Activated CD4-positive, alpha-beta T cell treated with anti-CD3 and anti-CD28 coated beads for 36 hours (primary cell): ENCODE measurements at regions not wholly inside any gene's neighbourhood (a gene's known extent, or its start where the extent isn't known, plus 50 kb on each side); places are given as distances from the start of the nearest gene placed in this dataset.
"Not testable (repeated sequence)": the region's sequence is repeated elsewhere in the genome, so short reads cannot be mapped to it uniquely, and the experiment has no call there.

Source experiments
- ATAC-seq: fragments of 200-7000 bp; cut with Tn5 transposase; one replicate; pipeline ENCODE4 v1.10.0; 2021; ENCODE audit warnings: mild to moderate bottlenecking, moderate library complexity
- CTCF ChIA-PET: fragments of 350-600 bp; sonication (Branson Sonifier 250); formaldehyde crosslinking; loops from one replicate; lab custom pipeline; 2021; ENCODE audit warnings: antibody characterized with exemption; lab: Charles Lee
- POLR2A ChIA-PET: fragments of 350-600 bp; sonication (Branson Sonifier 250); formaldehyde crosslinking; loops from one replicate; lab custom pipeline; 2021; ENCODE audit warnings: antibody characterized with exemption, inconsistent platforms; lab: Charles Lee
- DNase-seq: peaks from one replicate; pipeline ENCODE4 v3.0.0-alpha.2; 2020
- H3K27ac Mint-ChIP-seq: one replicate; pipeline ENCODE4 v1.8.0; 2021; ENCODE audit warnings: mixed read lengths
- H3K27me3 Mint-ChIP-seq: one replicate; pipeline ENCODE4 v1.8.0; 2021; ENCODE audit warnings: mixed read lengths
- H3K36me3 Mint-ChIP-seq: one replicate; pipeline ENCODE4 v1.8.0; 2021; ENCODE audit warnings: low read depth, mixed read lengths
- H3K4me1 Mint-ChIP-seq: one replicate; pipeline ENCODE4 v1.8.0; 2021; ENCODE audit warnings: mixed read lengths
- H3K4me3 Mint-ChIP-seq: one replicate; pipeline ENCODE4 v1.8.0; 2021; ENCODE audit warnings: mild to moderate bottlenecking, moderate library complexity, mixed read lengths
- H3K9me3 Mint-ChIP-seq: one replicate; pipeline ENCODE4 v1.8.0; 2021; ENCODE audit warnings: low read depth, mixed read lengths
- intact Hi-C, 2 experiments: fragments of 100-400 bp; cut with DNase I in 1 of 2; cut with micrococcal nuclease in 1 of 2; formaldehyde crosslinking; loops; one replicate each; pipeline versions ENCODE4 v1.14.2 to v1.15.1; 2022 to 2024; cut with DNase I, micrococcal nuclease

DNA sequence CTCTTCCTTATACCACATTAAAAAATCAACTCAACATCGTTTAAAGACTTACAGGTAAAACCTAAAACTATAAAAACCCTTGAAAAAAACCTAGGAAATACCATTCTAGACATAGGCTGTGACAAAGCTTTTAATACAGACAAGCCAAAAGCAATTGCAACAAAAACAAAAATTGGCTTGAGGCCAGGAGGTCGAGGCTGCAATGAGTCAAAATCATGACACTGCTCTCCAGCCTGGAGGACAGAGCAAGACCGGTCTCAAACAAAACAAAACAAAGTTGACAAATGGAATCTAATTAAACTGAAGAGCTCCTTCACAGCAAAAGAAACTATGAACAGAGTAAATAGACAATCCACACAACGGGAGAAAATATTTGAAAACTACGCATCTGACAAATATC, 1057.8 kb downstream of the FSCB start:
- POLR2A ChIA-PET, result interaction anchor here (0.6 kb wide), 1 partner anchor 8 kb away, joined by 3 read pairs; no protein-coding TSS in a partner anchor
- CTCF ChIA-PET, result interaction anchor here (0.6 kb wide), 1 partner anchor 1819 kb away, joined by 3 read pairs; no protein-coding TSS in a partner anchor
- intact Hi-C loops, result no loop called here
- no peak overlapping the region for H3K4me3 Mint-ChIP-seq
- peaks cover 7% of the 10 kb centered on the region for H3K9me3 Mint-ChIP-seq
- H3K36me3 Mint-ChIP-seq, result no peaks in the 10 kb centered on the region
- no peak overlapping the region for H3K27ac Mint-ChIP-seq
- DNase-seq (no peak), ATAC-seq (no peak)
- H3K27me3 Mint-ChIP-seq, result no peaks in the 10 kb centered on the region
- H3K4me1 Mint-ChIP-seq, result no peaks in the 10 kb centered on the region

DNA sequence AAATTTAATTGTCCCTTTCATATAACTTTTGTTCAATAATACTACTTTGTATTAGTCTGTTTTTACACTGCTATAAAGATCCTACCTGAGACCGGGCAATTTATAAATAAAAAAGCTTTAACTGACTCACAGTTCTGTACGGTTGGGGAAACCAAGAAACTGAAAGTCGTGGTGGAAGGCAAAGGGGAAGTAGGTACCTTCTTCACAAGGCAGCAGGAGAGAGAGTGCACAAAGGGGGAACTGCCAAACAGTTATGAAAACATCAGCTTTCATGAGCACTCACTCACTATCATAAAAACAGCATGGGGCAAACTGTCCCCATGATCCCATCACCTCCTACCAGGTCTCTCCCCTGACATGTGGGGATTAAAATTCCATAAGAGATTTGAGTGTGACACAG, 1069.0 kb downstream of the FSCB start:
- POLR2A ChIA-PET, result no interaction called here
- H3K36me3 Mint-ChIP-seq, result no peaks in the 10 kb centered on the region
- CTCF ChIA-PET, result no interaction called here

DNA sequence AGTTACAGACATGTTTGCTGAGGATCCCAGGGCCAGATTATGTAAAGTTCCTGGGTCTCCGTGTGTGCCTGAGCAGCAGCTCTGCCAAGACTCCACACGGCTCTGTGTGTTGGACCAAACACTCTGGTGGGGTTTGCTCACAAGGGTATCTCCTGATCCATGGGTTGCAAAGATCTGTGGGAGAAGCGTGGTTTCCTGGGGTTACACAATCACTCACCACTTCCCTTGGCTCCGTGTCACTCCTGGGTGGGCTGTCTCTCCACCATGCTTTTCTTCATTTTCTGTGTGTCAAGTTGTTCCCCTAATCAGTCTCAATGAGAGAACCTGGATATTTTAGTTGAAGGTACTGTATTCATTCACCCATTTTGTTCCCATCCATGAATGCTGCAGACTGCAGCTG, 1088.8 kb downstream of the FSCB start:
- Mint-ChIP-seq H3K4me1 (no peaks in the 10 kb centered on the region), H3K36me3 (no peaks in the 10 kb centered on the region), H3K27ac (no peak overlapping the region), H3K9me3 (peaks cover 12% of the 10 kb centered on the region), H3K4me3 (no peak overlapping the region), H3K27me3 (no peaks in the 10 kb centered on the region)
- POLR2A ChIA-PET, result no interaction called here
- DNase-seq, result no peak
- intact Hi-C loops, result no loop called here
- no peak for ATAC-seq
- CTCF ChIA-PET, result no interaction called here

More for the DNA sequence above, 1069.0 kb downstream of the FSCB start:
- H3K27me3 Mint-ChIP-seq, result no peaks in the 10 kb centered on the region
- peaks cover 10% of the 10 kb centered on the region for H3K9me3 Mint-ChIP-seq
- no peak overlapping the region for H3K27ac Mint-ChIP-seq
- no peaks in the 10 kb centered on the region for H3K4me1 Mint-ChIP-seq
- intact Hi-C loops, result no loop called here
- no peak overlapping the region for H3K4me3 Mint-ChIP-seq
- ATAC-seq, result no peak
- DNase-seq, result no peak

DNA sequence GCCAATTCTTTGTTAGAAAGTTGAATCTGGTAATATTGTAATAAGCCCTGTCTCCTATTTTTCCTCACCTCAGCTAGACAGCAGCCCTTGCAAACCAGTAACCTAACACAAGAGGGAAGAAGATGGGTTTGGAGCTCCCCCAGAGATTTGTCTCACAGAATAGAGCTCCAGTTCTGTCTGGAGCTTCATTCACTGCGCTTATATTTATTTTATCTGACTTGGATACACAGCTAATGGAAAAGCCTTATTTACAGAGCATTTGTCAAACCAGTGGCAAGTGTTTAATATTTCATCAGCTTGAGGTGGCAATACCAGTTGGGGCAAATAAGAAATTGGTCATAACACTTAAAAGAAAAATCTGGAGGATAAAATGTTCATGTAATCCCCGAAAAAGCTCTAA, 1094.0 kb downstream of the FSCB start:
- ChIA-PET POLR2A (no interaction called here), CTCF (no interaction called here)
- ATAC-seq, result no peak
- Mint-ChIP-seq H3K4me1 (no peaks in the 10 kb centered on the region), H3K36me3 (no peaks in the 10 kb centered on the region), H3K27me3 (no peaks in the 10 kb centered on the region), H3K4me3 (no peak overlapping the region), H3K9me3 (peaks cover 4% of the 10 kb centered on the region), H3K27ac (no peak overlapping the region)
- no peak for DNase-seq
- intact Hi-C loops, result no loop called here

DNA sequence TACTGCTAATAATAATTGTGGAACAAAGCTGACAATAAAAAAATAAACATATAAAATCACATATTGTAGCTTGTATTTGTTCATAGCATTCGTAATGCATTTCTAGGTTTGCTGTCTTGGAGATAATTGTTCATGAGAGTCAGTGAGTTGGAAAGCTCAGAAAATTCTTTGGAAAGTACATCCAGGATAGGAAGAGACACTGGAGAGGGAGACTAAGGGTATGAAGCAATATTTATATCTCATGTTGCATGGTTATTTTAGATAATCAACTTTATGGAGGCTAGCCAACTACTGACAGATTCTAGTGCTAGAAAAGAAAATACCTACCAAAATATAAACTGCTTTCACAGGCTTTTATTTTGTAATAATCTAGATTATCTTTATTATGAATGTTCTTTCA, 1095.2 kb downstream of the FSCB start:
- CTCF ChIA-PET, result no interaction called here
- no peak for ATAC-seq

DNA sequence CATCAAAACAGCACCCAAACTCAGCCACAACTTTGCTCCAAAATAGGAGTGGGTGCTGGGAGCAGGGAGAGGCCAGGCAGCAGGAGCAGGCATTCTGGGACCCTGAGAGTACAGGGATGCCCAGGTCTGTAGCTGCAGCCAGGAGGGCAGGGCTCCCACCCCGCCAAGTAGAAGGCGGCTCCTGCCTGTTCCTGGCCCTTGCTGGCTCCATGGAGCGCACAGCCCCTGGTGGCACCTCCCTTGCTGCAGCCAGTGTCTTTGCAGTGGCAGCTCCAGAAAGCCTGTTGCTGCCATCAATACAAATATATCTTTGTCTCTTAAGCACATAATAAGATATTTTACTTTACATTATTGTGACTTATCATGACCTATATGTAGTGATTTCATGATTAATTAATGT, 1096.5 kb downstream of the FSCB start:
- H3K36me3 Mint-ChIP-seq, result no peaks in the 10 kb centered on the region
- ChIA-PET POLR2A (no interaction called here), CTCF (no interaction called here)
- peaks cover 3% of the 10 kb centered on the region for H3K9me3 Mint-ChIP-seq
- H3K4me3 Mint-ChIP-seq, result no peak overlapping the region
- no peak overlapping the region for H3K27ac Mint-ChIP-seq
- intact Hi-C loops, result no loop called here
- H3K27me3 Mint-ChIP-seq, result no peaks in the 10 kb centered on the region
- no peak for DNase-seq
- no peaks in the 10 kb centered on the region for H3K4me1 Mint-ChIP-seq
- no peak for ATAC-seq

More for the DNA sequence above, 1095.2 kb downstream of the FSCB start:
- Mint-ChIP-seq H3K4me1 (no peaks in the 10 kb centered on the region), H3K9me3 (peaks cover 3% of the 10 kb centered on the region), H3K36me3 (no peaks in the 10 kb centered on the region), H3K27ac (no peak overlapping the region), H3K27me3 (no peaks in the 10 kb centered on the region), H3K4me3 (no peak overlapping the region)
- intact Hi-C loops, result no loop called here
- no peak for DNase-seq
- POLR2A ChIA-PET, result no interaction called here

DNA sequence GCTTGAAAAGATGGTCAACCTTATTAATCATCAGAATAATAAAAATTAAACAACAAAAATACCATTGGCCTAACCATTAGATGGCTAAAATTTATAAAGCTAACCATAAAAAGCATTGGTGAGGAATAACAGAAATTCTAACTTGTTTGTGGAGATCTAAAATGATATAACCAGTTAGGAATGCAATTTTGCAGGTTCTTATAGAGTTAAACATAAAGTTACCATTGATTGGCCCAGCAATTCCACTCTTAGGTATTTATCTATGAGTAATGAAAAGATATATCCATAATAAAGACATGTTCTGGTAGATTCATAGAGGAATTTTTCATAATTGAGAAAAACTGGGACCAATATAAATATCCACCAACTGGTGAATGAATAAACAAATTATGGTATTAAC, 1098.6 kb downstream of the FSCB start:
- DNase-seq (no peak), ATAC-seq (no peak)
- ChIA-PET POLR2A (no interaction called here), CTCF (no interaction called here)
- intact Hi-C loops, result no loop called here
- H3K27me3 Mint-ChIP-seq, result no peaks in the 10 kb centered on the region
- H3K4me1 Mint-ChIP-seq, result no peaks in the 10 kb centered on the region
- peaks cover 10% of the 10 kb centered on the region for H3K9me3 Mint-ChIP-seq
- no peak overlapping the region for H3K27ac Mint-ChIP-seq
- no peaks in the 10 kb centered on the region for H3K36me3 Mint-ChIP-seq
- H3K4me3 Mint-ChIP-seq, result no peak overlapping the region

DNA sequence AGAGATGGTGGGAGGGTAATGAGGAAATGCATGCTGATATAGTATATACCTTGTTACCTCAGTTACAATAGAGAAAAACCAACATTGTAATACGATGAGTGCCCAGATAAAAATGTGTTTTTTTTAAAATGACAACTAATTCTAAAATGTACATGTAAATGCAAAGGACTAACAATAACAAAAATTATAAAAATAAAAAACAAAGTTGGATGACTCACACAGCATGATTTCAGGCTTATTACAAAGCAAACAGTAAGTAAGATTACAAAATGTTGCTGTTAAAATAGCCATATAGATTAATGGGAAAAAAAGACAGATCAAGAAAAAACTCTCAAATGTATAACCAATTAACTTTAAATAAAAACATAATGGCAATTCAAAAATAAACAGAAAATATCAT, 1099.4 kb downstream of the FSCB start:
- no peak overlapping the region for H3K4me3 Mint-ChIP-seq
- H3K4me1 Mint-ChIP-seq, result no peaks in the 10 kb centered on the region
- peaks cover 10% of the 10 kb centered on the region for H3K9me3 Mint-ChIP-seq
- no peak for DNase-seq
- intact Hi-C loops, result no loop called here
- POLR2A ChIA-PET, result no interaction called here
- no peak for ATAC-seq
- H3K27me3 Mint-ChIP-seq, result no peaks in the 10 kb centered on the region
- CTCF ChIA-PET, result no interaction called here
- no peak overlapping the region for H3K27ac Mint-ChIP-seq
- H3K36me3 Mint-ChIP-seq, result no peaks in the 10 kb centered on the region

DNA sequence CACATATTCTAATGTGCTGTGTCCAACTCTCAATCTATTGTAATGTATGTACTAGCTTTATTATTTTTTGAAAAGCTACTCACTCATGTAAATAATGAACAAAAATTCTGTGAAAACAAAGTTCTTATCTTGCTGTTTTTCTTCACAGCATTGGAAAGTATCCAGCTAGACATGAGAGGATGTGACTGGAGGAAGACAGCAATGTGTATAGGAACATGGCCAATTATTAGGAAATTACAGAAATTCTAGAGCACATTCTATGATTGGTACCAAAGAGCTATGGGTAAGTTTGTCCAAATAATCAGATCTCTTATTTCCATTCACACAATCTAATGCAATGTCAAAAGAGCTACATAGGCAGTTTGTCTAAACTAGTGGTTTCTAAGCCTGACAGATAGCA, 1100.2 kb downstream of the FSCB start:
- intact Hi-C loops, result no loop called here
- DNase-seq, result no peak
- Mint-ChIP-seq H3K36me3 (no peaks in the 10 kb centered on the region), H3K27me3 (no peaks in the 10 kb centered on the region), H3K4me1 (no peaks in the 10 kb centered on the region), H3K27ac (no peak overlapping the region), H3K9me3 (peaks cover 10% of the 10 kb centered on the region), H3K4me3 (no peak overlapping the region)
- CTCF ChIA-PET, result no interaction called here
- no peak for ATAC-seq
- POLR2A ChIA-PET, result no interaction called here

DNA sequence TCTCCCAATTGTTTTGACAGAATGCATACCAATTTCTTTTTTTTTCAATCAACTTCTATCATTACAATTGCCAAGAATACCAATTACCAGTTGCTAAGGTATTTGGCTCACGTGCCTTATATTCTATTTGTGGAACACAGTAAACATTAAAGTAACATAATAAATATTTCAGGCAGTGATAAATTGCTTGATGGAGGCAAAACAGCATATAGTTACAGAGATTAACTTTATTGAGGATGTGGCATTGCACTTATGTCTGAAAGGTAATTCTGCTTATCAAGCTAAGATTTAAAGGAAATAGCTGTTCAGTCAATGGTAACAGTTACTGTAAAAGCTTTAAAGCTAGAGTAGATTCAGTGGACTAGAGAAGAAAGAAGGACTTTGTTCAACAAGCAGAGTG, 1107.8 kb downstream of the FSCB start:
- intact Hi-C loops, result no loop called here
- Mint-ChIP-seq H3K9me3 (peaks cover 10% of the 10 kb centered on the region), H3K27ac (no peak overlapping the region), H3K36me3 (no peaks in the 10 kb centered on the region), H3K27me3 (no peaks in the 10 kb centered on the region), H3K4me1 (no peaks in the 10 kb centered on the region), H3K4me3 (no peak overlapping the region)
- ChIA-PET POLR2A (no interaction called here), CTCF (no interaction called here)
- no peak for ATAC-seq
- no peak for DNase-seq

DNA sequence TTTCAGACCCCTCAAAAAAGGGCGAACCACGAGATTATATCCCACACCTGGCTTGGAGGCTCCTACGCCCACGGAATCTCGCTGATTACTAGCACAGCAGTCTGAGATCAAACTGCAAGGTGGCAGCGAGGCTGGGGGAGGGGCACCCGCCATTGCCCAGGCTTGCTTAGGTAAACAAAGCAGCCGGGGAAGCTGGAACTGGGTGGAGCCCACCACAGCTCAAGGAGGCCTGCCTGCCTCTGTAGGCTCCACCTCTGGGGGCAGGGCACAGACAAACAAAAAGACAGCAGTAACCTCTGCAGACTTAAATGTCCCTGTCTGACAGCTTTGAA, 1136.6 kb downstream of the FSCB start:
- CTCF ChIA-PET, H3K36me3 Mint-ChIP-seq, H3K9me3 Mint-ChIP-seq, H3K4me3 Mint-ChIP-seq, intact Hi-C loops, DNase-seq, H3K27ac Mint-ChIP-seq, H3K27me3 Mint-ChIP-seq, POLR2A ChIA-PET, ATAC-seq, H3K4me1 Mint-ChIP-seq: not testable (repeated sequence)

DNA sequence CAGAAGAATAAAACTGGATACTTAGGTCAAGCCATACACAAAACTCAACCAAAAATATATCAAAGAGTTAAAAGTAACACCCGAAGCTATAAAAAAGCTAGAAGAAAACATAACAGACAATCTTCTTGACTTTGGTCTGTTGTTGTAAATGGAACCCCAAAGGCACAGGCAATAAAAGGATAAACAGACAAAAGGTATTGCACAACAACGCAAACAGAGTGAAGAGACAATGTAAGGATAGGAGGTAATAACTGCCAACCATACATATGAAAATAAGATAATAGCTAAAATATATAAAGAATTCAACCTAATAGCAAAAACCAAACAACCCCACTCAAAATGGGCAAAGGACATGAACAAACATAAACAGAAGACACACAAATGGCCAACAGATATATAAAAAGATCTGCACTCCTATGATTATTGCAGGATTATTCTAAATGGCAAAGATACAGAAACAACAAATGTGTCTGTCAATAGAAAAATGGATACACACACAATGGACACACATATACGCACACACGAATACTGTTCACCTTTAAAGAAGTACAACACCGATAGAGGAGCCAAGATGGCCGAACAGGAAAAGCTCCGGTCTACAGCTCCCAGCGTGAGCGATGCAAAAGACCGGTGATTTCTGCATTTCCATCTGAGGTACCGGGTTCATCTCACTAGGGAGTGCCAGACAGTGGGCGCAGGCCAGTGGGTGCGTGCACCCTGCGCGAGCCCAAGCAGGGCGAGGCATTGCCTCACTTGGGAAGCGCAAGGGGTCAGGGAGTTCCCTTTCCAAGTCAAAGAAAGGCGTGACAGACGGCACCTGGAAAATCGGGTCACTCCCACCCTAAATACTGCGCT, 1137.1 kb downstream of the FSCB start:
- DNase-seq (no peak), ATAC-seq (no peak)
- ChIA-PET POLR2A (no interaction called here), CTCF (no interaction called here)
- Mint-ChIP-seq H3K27me3 (no peaks in the 10 kb centered on the region), H3K27ac (no peak overlapping the region), H3K9me3 (no peaks in the 10 kb centered on the region), H3K4me3 (no peak overlapping the region), H3K4me1 (no peaks in the 10 kb centered on the region), H3K36me3 (no peaks in the 10 kb centered on the region)
- intact Hi-C loops, result no loop called here
